NT2/D1 (cell line): ENCODE measurements at regions not wholly inside any gene's neighbourhood (a gene's known extent, or its start where the extent isn't known, plus 50 kb on each side); places are given as distances from the start of the nearest gene placed in this dataset.

Source experiments
- DNase-seq: peaks from one replicate; pipeline ENCODE4 v3.0.0-alpha.2; 2011; ENCODE audit warnings: low read depth, low spot score
- H3K27me3 ChIP-seq: 2 replicates; pipeline ENCODE4 v1.6.0; 2011; ENCODE audit warnings: mild to moderate bottlenecking; ENCODE audit not compliant: insufficient read length, insufficient read depth
- H3K36me3 ChIP-seq: 2 replicates; pipeline ENCODE4 v1.6.1; 2011; ENCODE audit warnings: mild to moderate bottlenecking, low read length, mixed read lengths; ENCODE audit not compliant: insufficient read depth, insufficient read length
- H3K4me1 ChIP-seq: 2 replicates; pipeline ENCODE4 v1.5.1; 2011; ENCODE audit not compliant: insufficient read depth, insufficient read length
- H3K4me3 ChIP-seq: 2 replicates; pipeline ENCODE4 v1.5.1; 2011; ENCODE audit warnings: low read depth; ENCODE audit not compliant: insufficient read length
- H3K9ac ChIP-seq: 2 replicates; pipeline ENCODE4 v1.6.0; 2011; ENCODE audit warnings: low read depth; ENCODE audit not compliant: insufficient read length
- H3K9me3 ChIP-seq: 2 replicates; pipeline ENCODE4 v1.5.1; 2011; ENCODE audit warnings: mild to moderate bottlenecking, low read length; ENCODE audit not compliant: insufficient read depth
- SUZ12 ChIP-seq: IDR thresholded peaks from 2 replicates; pipeline ENCODE4 v1.6.1; 2011; ENCODE audit not compliant: insufficient read length, insufficient read depth; ENCODE audit errors: extremely low read depth
- YY1 ChIP-seq: IDR thresholded peaks from 2 replicates; pipeline ENCODE4 v1.6.1; 2011; ENCODE audit not compliant: insufficient read length, insufficient read depth
- ZNF274 ChIP-seq: IDR thresholded peaks from 2 replicates; pipeline ENCODE4 v1.6.1; 2011; ENCODE audit warnings: mild to moderate bottlenecking, low read depth, low read length

DNA sequence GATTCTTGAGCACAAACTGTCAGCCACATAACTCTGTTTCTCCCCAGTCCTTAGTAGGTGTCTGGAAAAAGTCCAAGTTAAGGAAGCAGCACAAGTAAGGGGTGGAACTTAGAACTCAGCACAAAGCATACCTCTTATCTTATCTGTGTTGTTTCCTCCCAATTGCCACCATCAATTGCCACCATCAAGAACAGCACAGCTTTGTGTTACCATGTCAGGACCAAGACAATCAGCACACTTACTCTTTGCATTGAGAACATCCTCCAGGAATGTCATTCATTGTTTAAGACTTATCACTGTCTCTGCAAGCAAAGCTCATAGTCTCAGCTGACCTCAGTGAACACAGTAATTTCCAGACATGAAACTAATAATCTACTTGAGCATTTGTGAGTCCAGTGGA is 212.7 kb upstream of the FSHR start:
- H3K4me1 ChIP-seq, result no peaks in the 10 kb centered on the region
- H3K4me3 ChIP-seq, result no peak overlapping the region
- DNase-seq, result no peak
- TF ChIP-seq YY1 (no peak), SUZ12 (no peak), ZNF274 (no peak)
- no peak overlapping the region for H3K9ac ChIP-seq
- H3K9me3 ChIP-seq, result no peaks in the 10 kb centered on the region
- H3K27me3 ChIP-seq, result no peaks in the 10 kb centered on the region
- no peaks in the 10 kb centered on the region for H3K36me3 ChIP-seq

DNA sequence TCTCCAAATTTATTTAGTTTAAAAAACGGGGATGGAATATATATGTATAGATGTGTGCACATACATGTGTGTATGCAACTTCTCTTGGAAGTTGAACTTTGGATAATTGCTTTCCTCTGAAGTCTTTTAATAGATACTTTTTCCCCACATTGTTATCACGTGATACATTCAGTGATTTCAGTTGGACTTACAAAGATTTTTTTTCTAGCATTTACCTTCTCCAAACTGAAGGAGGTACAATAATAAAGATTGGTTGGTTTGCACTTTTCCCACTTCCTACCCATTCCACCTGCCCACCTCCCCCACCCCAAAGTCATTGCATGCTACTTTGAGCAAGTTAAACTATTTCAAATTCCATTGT is 206.1 kb upstream of the FSHR start:
- no peaks in the 10 kb centered on the region for H3K9me3 ChIP-seq
- TF ChIP-seq SUZ12, result no peak
- TF ChIP-seq ZNF274, result no peak
- TF ChIP-seq YY1, result no peak
- H3K36me3 ChIP-seq, result no peaks in the 10 kb centered on the region
- no peak for DNase-seq
- no peak overlapping the region for H3K4me3 ChIP-seq
- no peak overlapping the region for H3K9ac ChIP-seq
- no peaks in the 10 kb centered on the region for H3K4me1 ChIP-seq
- no peaks in the 10 kb centered on the region for H3K27me3 ChIP-seq

DNA sequence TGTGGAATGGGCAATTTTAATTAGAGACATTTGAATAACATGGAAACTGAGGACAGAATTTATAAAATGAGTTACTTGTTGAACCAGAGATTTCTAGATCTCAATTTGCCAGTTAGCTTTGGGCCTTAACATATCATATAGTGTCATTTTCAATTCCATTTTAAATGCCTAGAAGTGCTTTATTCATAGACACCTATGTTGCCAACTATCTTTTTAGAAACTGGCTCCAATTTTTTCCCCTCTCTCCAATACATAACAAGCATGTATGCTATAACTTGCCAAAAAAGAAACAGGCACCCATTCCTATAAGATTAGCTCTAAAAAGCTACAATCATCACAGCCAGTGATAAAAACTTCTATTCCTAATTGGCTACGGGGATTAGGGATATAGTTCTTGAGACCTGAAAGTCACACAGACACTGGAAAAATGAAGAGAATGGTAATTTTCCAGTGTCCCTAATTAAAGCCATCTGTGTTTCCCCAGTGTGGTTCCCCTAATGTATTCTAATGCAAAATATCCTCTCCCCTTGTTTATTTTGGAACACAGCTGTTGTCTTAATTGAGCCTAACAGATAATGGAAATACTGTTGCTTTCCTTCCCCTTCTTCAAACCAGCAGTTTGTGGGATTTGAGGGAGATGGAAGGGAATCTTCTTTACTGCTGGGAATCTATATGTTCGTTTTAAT is 205.5 kb upstream of the FSHR start:
- H3K9ac ChIP-seq, result no peak overlapping the region
- no peak for DNase-seq
- H3K36me3 ChIP-seq, result no peaks in the 10 kb centered on the region
- H3K4me3 ChIP-seq, result no peak overlapping the region
- no peaks in the 10 kb centered on the region for H3K27me3 ChIP-seq
- TF ChIP-seq SUZ12 (no peak), YY1 (no peak), ZNF274 (no peak)
- H3K4me1 ChIP-seq, result no peaks in the 10 kb centered on the region
- no peaks in the 10 kb centered on the region for H3K9me3 ChIP-seq

DNA sequence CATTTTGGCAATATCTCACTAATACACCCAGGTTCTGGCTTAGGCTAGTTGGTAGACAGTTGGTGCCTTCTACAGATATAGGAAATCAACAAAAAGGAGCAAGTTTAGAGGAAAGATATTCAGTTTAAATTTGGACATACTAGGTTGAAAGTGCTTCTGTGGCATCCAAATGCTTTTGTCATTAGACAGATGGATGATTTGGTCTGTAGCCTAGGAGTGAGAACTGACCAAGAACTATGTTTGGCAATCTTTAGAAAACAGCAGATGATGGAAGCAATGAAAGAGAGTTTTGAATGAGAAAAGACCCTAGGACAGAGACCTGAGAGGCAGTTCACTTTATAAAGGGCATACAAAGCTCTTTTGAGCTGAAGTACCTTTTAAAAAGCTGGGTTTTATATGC is 201.3 kb upstream of the FSHR start:
- Histone ChIP-seq H3K9me3 (no peaks in the 10 kb centered on the region), H3K4me1 (no peaks in the 10 kb centered on the region), H3K27me3 (no peaks in the 10 kb centered on the region), H3K4me3 (no peak overlapping the region), H3K9ac (no peak overlapping the region), H3K36me3 (no peaks in the 10 kb centered on the region)
- no peak for TF ChIP-seq ZNF274
- TF ChIP-seq SUZ12, result no peak
- no peak for TF ChIP-seq YY1
- no peak for DNase-seq

DNA sequence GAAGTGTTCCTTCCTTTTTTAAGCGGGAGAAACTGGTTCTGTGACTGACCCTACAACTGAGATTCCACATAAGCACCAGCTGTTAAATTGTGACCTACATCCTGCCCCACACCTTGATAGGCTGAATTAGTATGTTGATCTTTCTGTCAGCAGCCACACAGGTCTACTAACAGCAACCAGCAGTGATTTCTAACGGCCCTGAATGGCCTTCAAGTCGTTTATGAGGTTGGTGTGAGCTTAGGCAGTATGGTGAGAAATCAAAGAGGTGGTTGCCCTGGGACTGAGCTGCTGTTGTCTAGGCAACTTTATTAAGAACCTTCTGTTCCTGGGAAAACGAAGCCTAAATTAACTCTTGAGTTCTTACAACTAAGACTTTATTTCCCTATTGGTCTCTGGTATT is 197.2 kb upstream of the FSHR start:
- Histone ChIP-seq H3K9me3 (no peaks in the 10 kb centered on the region), H3K9ac (no peak overlapping the region), H3K36me3 (no peaks in the 10 kb centered on the region), H3K4me1 (no peaks in the 10 kb centered on the region), H3K4me3 (no peak overlapping the region), H3K27me3 (no peaks in the 10 kb centered on the region)
- no peak for TF ChIP-seq SUZ12
- TF ChIP-seq YY1, result no peak
- TF ChIP-seq ZNF274, result no peak
- no peak for DNase-seq

DNA sequence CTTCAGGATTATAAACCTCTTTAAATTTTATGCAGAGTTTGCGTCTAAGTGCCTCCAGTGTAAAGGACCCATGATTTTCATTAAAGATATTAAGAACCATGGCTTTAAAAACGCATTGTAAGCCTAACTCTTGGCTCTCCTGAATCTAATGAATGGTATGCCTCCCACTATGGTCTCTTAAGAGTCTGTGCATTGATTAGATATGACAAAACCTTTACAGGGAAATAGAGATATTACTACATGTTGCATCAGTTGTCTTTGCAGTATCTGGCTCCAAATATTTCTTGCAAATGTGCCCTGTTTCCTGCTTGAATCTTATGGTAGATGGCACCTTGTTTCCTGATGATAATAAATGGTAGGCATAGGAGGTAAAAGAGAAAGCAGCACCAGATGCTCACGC is 189.3 kb upstream of the FSHR start:
- no peaks in the 10 kb centered on the region for H3K27me3 ChIP-seq
- no peaks in the 10 kb centered on the region for H3K4me1 ChIP-seq
- no peaks in the 10 kb centered on the region for H3K36me3 ChIP-seq
- TF ChIP-seq ZNF274 (no peak), YY1 (no peak), SUZ12 (no peak)
- no peak for DNase-seq
- H3K9me3 ChIP-seq, result no peaks in the 10 kb centered on the region
- no peak overlapping the region for H3K9ac ChIP-seq
- no peak overlapping the region for H3K4me3 ChIP-seq

DNA sequence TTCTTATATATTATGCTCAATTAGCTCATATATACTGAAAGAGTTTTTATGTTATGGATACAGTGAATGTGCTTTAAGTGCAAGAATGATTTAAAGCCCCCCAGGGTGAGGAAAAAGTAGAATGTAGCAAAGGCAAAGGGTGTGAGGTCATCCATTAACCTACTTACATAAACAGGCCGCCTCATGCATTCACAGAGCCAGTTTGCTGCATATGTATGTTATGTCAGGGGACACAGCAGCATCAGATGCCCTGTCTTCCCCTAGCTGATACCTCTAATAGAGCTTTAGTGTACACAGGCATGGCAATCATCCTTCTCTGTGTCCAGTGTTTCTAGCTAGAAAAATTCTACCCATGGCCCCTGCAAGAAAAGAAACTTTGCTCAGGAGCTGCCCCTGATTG is 187.8 kb upstream of the FSHR start:
- no peak for TF ChIP-seq YY1
- no peak for TF ChIP-seq SUZ12
- TF ChIP-seq ZNF274, result no peak
- no peak for DNase-seq
- Histone ChIP-seq H3K4me1 (no peaks in the 10 kb centered on the region), H3K27me3 (no peaks in the 10 kb centered on the region), H3K9ac (no peak overlapping the region), H3K36me3 (no peaks in the 10 kb centered on the region), H3K4me3 (no peak overlapping the region), H3K9me3 (no peaks in the 10 kb centered on the region)

DNA sequence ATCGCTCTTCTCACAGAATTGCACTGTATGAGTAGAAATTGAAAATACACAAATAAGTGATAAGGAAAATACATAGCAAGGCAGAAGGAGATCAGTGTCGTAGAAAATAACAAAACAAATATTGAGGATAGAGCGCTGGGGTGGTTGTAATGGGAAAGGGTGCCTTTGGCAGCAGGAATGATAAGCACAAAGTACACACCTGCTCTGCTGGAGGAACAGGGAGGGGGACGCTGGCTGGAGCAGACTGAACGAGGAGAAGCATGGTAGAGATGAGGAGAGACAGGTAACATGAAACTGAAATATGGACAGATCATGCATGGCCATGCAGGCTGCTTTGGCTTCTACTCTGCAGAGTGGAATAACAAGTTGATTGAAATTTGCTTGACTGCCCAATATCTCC is 181.2 kb upstream of the FSHR start:
- DNase-seq, result no peak

More for the DNA sequence above, 181.2 kb upstream of the FSHR start:
- Histone ChIP-seq H3K27me3 (no peaks in the 10 kb centered on the region), H3K4me1 (no peaks in the 10 kb centered on the region), H3K9me3 (no peaks in the 10 kb centered on the region), H3K4me3 (no peak overlapping the region), H3K9ac (no peak overlapping the region), H3K36me3 (no peaks in the 10 kb centered on the region)
- TF ChIP-seq SUZ12 (no peak), YY1 (no peak), ZNF274 (no peak)
